HCT116 (cell line): ENCODE measurements at regions not wholly inside any gene's neighbourhood (a gene's known extent, or its start where the extent isn't known, plus 50 kb on each side); places are given as distances from the start of the nearest gene placed in this dataset.

Source experiments
- ATAC-seq: fragments of 200-7000 bp; cut with Tn5 transposase; 2 replicates; pipeline ENCODE4 v1.9.1; 2020; ENCODE audit warnings: mild to moderate bottlenecking, moderate library complexity
- BruUV-seq: library from RNA; stranded (reverse); fragments of 400-500 nt; replicated peaks from 2 replicates; lab custom pipeline; 2021; lab: Mats Ljungman, UMichigan
- CTCF ChIA-PET: fragments of 300-600 bp; sonication (Branson Sonifier 250); formaldehyde crosslinking; loops from one replicate; lab custom pipeline; 2021; ENCODE audit warnings: antibody characterized with exemption; lab: Charles Lee
- POLR2A ChIA-PET: fragments of 300-600, 350-600 bp; sonication (Branson Sonifier 250); formaldehyde crosslinking; loops from one replicate; lab custom pipeline; 2021; ENCODE audit warnings: antibody characterized with exemption; lab: Charles Lee
- RAD21 ChIA-PET, 2 experiments: fragments of 300-600 bp; sonication (Branson Sonifier 250); formaldehyde crosslinking; loops; one replicate each; lab custom pipeline; 2023; ENCODE audit warnings: low total read pairs in 2 of 2; ENCODE audit not compliant: uncharacterized antibody in 2 of 2, unreplicated experiment in 2 of 2, low non-redundant PET in 1 of 2; lab: Charles Lee
- DNase-seq: peaks from one replicate; pipeline ENCODE4 v3.0.0-alpha.2; 2010; ENCODE audit warnings: low read depth, low spot score
- H2AFZ ChIP-seq: fragments of 200-600 bp; shearing (Covaris generic), sonication (generic); 2 replicates; pipeline ENCODE4 v1.6.1; 2017; ENCODE audit warnings: low read depth, mixed run types, mixed read lengths, antibody characterized with exemption, low read length; ENCODE audit not compliant: poor library complexity, severe bottlenecking
- H3K27ac ChIP-seq: 2 replicates; pipeline ENCODE4 v1.5.1; 2012; ENCODE audit warnings: low read depth, low read length
- H3K27me3 ChIP-seq: fragments of 200-600 bp; sonication (generic); 2 replicates; pipeline ENCODE4 v1.6.1; 2016; ENCODE audit warnings: mixed run types, low read length, mixed read lengths; ENCODE audit not compliant: insufficient read depth
- H3K36me3 ChIP-seq, 2 experiments: fragments of 200-500 bp in 1 of 2; fragments of 200-600 bp in 1 of 2; sonication (Bioruptor generic) in 1 of 2; sonication (generic) in 1 of 2; 2 replicates each; pipeline versions ENCODE4 v1.5.1 to v1.6.1; 2014 to 2016; ENCODE audit warnings: low read length in 2 of 2, inconsistent platforms in 1 of 2, mixed read lengths in 1 of 2, mixed run types in 1 of 2; ENCODE audit not compliant: insufficient read depth in 2 of 2, control insufficient read depth in 1 of 2
- H3K4me1 ChIP-seq, 2 experiments: fragments of 200-600 bp in 1 of 2; sonication (generic) in 1 of 2; 2 replicates each; pipeline versions ENCODE4 v1.5.1 to v1.6.1; 2012 to 2017; ENCODE audit warnings: low read length in 2 of 2, inconsistent platforms in 1 of 2, mild to moderate bottlenecking in 1 of 2, mixed read lengths in 1 of 2, mixed run types in 1 of 2, moderate library complexity in 1 of 2; ENCODE audit not compliant: insufficient read depth in 2 of 2, control insufficient read depth in 1 of 2
- H3K4me2 ChIP-seq: fragments of 200-600 bp; sonication (generic); 2 replicates; pipeline ENCODE4 v1.6.1; 2017; ENCODE audit warnings: mixed run types, low read length, mixed read lengths
- H3K4me3 ChIP-seq, 2 experiments: fragments of 200-600 bp in 1 of 2; sonication (generic) in 1 of 2; replicated peaks in 1 of 2; 2 replicates each; pipeline ENCODE4 v1.5.1; 2011 to 2016; ENCODE audit warnings: low read length in 2 of 2, control low read depth in 1 of 2, low read depth in 1 of 2, mild to moderate bottlenecking in 1 of 2, mixed read lengths in 1 of 2, mixed run types in 1 of 2
- H3K79me2 ChIP-seq: fragments of 200-600 bp; sonication (generic); 2 replicates; pipeline ENCODE4 v1.6.1; 2017; ENCODE audit warnings: mild to moderate bottlenecking, mixed run types, low read length, moderate library complexity, mixed read lengths; ENCODE audit not compliant: insufficient read depth
- H3K9ac ChIP-seq: fragments of 200-600 bp; sonication (generic); 2 replicates; pipeline ENCODE4 v1.6.1; 2016; ENCODE audit warnings: low read length, mixed read lengths
- H3K9me2 ChIP-seq: fragments of 200-600 bp; sonication (generic), shearing (Covaris generic); 2 replicates; pipeline ENCODE4 v1.6.1; 2017; ENCODE audit warnings: mixed run types, mild to moderate bottlenecking, moderate library complexity; ENCODE audit not compliant: insufficient read depth
- H3K9me3 ChIP-seq, 2 experiments: fragments of 200-500 bp in 1 of 2; fragments of 200-600 bp in 1 of 2; sonication (Bioruptor generic) in 1 of 2; sonication (generic) in 1 of 2; 2 replicates each; pipeline ENCODE4 v1.6.1; 2014 to 2017; ENCODE audit warnings: low read length in 2 of 2, mixed read lengths in 2 of 2, inconsistent platforms in 1 of 2, low read depth in 1 of 2, mild to moderate bottlenecking in 1 of 2, mixed run types in 1 of 2, moderate library complexity in 1 of 2; ENCODE audit not compliant: control insufficient read depth in 1 of 2, insufficient read depth in 1 of 2
- H4K20me1 ChIP-seq: fragments of 200-600 bp; sonication (generic), shearing (Covaris generic); 2 replicates; pipeline ENCODE4 v1.6.1; 2017; ENCODE audit warnings: mixed run types, mild to moderate bottlenecking, moderate library complexity; ENCODE audit not compliant: insufficient read depth
- CBX3 ChIP-seq: IDR thresholded peaks from 2 replicates; pipeline ENCODE4 v1.6.1; 2012; ENCODE audit warnings: low read depth
- CEBPB ChIP-seq: IDR thresholded peaks from 2 replicates; pipeline ENCODE4 v1.6.1; 2012; ENCODE audit warnings: low read depth
- EGR1 ChIP-seq: IDR thresholded peaks from 2 replicates; pipeline ENCODE4 v1.6.1; 2012; ENCODE audit warnings: low read depth
- EZH2 ChIP-seq: fragments of 200-600 bp; sonication (generic); IDR thresholded peaks from 2 replicates; pipeline ENCODE4 v1.6.1; 2017; ENCODE audit warnings: antibody characterized with exemption, mixed run types
- EZH2phosphoT487 ChIP-seq: fragments of 200-600 bp; IDR thresholded peaks from 2 replicates; pipeline ENCODE4 v1.6.1; 2018; ENCODE audit warnings: antibody characterized with exemption, borderline replicate concordance
- FOSL1 ChIP-seq: IDR thresholded peaks from 2 replicates; pipeline ENCODE4 v1.6.1; 2012; ENCODE audit warnings: low read depth
- JUND ChIP-seq: IDR thresholded peaks from 2 replicates; pipeline ENCODE4 v1.6.1; 2012
- MAX ChIP-seq: IDR thresholded peaks from 2 replicates; pipeline ENCODE4 v1.6.1; 2012
- POLR2A ChIP-seq: IDR thresholded peaks from 2 replicates; pipeline ENCODE4 v1.7.0; 2011; ENCODE audit warnings: borderline replicate concordance; ENCODE audit not compliant: insufficient read depth, insufficient read length; ENCODE audit errors: extremely low read depth
- POLR2AphosphoS5 ChIP-seq: IDR thresholded peaks from 2 replicates; pipeline ENCODE4 v1.6.1; 2011; ENCODE audit warnings: mild to moderate bottlenecking, low read depth, low read length, moderate library complexity
- RAD21 ChIP-seq: IDR thresholded peaks from 2 replicates; pipeline ENCODE4 v1.6.1; 2012; ENCODE audit warnings: low read depth, mild to moderate bottlenecking
- REST ChIP-seq: IDR thresholded peaks from 2 replicates; pipeline ENCODE4 v1.6.1; 2012; ENCODE audit warnings: low read depth
- SIN3A ChIP-seq: IDR thresholded peaks from 2 replicates; pipeline ENCODE4 v1.6.1; 2012; ENCODE audit warnings: low read depth
- SP1 ChIP-seq: IDR thresholded peaks from 2 replicates; pipeline ENCODE4 v1.6.1; 2012; ENCODE audit warnings: low read depth
- SRF ChIP-seq: IDR thresholded peaks from 2 replicates; pipeline ENCODE4 v1.6.1; 2012; ENCODE audit warnings: low read depth
- TCF7L2 ChIP-seq: IDR thresholded peaks from 2 replicates; pipeline ENCODE4 v1.7.0; 2011; ENCODE audit warnings: borderline replicate concordance, inconsistent platforms; ENCODE audit not compliant: insufficient read depth, insufficient read length; ENCODE audit errors: extremely low read depth
- YY1 ChIP-seq: IDR thresholded peaks from 2 replicates; pipeline ENCODE4 v1.6.1; 2011; ENCODE audit warnings: low read length, low read depth, moderate library complexity, mild to moderate bottlenecking; ENCODE audit not compliant: insufficient replicate concordance; ENCODE audit errors: extremely low read depth
- ZBTB33 ChIP-seq: IDR thresholded peaks from 2 replicates; pipeline ENCODE4 v1.6.1; 2011; ENCODE audit warnings: mild to moderate bottlenecking, low read length, moderate library complexity; ENCODE audit not compliant: insufficient replicate concordance; ENCODE audit errors: extremely low read depth
- ZFX ChIP-seq: fragments of 450-650 bp; IDR thresholded peaks from 2 replicates; pipeline ENCODE4 v1.6.1; 2017
- intact Hi-C: fragments of 100-400 bp; cut with micrococcal nuclease; formaldehyde crosslinking; loops from 2 replicates; pipeline ENCODE4 v1.10.0; 2022

GRCh38 chr17:37818689-37819088, 73.8 kb upstream of the HNF1B start:
- ChIA-PET POLR2A (no interaction called here), CTCF (interaction anchor here (0.6 to 3.8 kb wide), 5 partner anchors 10 to 291 kb away, joined by 3 to 36 read pairs (median 3); no protein-coding TSS in a partner anchor), RAD21 (no interaction called here)
- Histone ChIP-seq H3K9me3 (no peaks in the 10 kb centered on the region), H2AFZ (no peak overlapping the region), H4K20me1 (no peaks in the 10 kb centered on the region), H3K36me3 (no peaks in the 10 kb centered on the region), H3K9ac (no peak overlapping the region), H3K9me2 (no peaks in the 10 kb centered on the region), H3K27ac (no peak overlapping the region), H3K27me3 (no peaks in the 10 kb centered on the region), H3K79me2 (no peaks in the 10 kb centered on the region), H3K4me2 (peak overlapping the region; percentile 58), H3K4me1 (peaks cover 10 to 32% of the 10 kb centered on the region in 2 experiments; a peak in 3 of 4 replicates), H3K4me3 (no peak overlapping the region)
- no peak for TF ChIP-seq CEBPB
- peak; percentile 62; the same call in 1 of the 2 replicates for TF ChIP-seq FOSL1
- TF ChIP-seq SIN3A, result no peak
- no peak for TF ChIP-seq REST
- TF ChIP-seq JUND, result peak; percentile 52
- TF ChIP-seq POLR2A, result no peak
- TF ChIP-seq CBX3, result no peak
- no peak for TF ChIP-seq POLR2AphosphoS5
- no peak for TF ChIP-seq RAD21
- no peak for TF ChIP-seq EZH2phosphoT487
- peak; percentile 42; the same call in 1 of the 2 replicates for TF ChIP-seq SP1
- TF ChIP-seq YY1, result no peak
- no peak for TF ChIP-seq ZBTB33
- 0 out of 2 replicates have a peak, but pooled peaks have one; percentile 17 for TF ChIP-seq EGR1
- no peak for TF ChIP-seq EZH2
- no peak for TF ChIP-seq SRF
- TF ChIP-seq TCF7L2, result peak; percentile 62
- TF ChIP-seq ZFX, result no peak
- peak; percentile 58; the same call in 1 of the 2 replicates for TF ChIP-seq MAX
- DNase-seq (peak; percentile 57), ATAC-seq (peak; percentile 87)
- BruUV-seq, result no TSS peak
- intact Hi-C loops, result loop anchor here (5.0 kb wide), 1 partner anchor 116 kb away; no protein-coding TSS in a partner anchor
